Fibroblast of the aortic adventitia (primary cell): ENCODE measurements at regions not wholly inside any gene's neighbourhood (a gene's known extent, or its start where the extent isn't known, plus 50 kb on each side); places are given as distances from the start of the nearest gene placed in this dataset.

Experiments used
- DNase-seq: peaks from one replicate; pipeline ENCODE4 v3.0.0-alpha.2; 2010; ENCODE audit warnings: low read depth
- H3K4me3 ChIP-seq: 2 replicates; pipeline ENCODE4 v1.5.1; 2011; ENCODE audit warnings: low read depth, mild to moderate bottlenecking, control low read depth, low read length, moderate library complexity
- CTCF ChIP-seq: IDR thresholded peaks from 2 replicates; pipeline ENCODE4 v1.5.1; 2011; ENCODE audit warnings: mild to moderate bottlenecking, low read length, control low read depth, inconsistent platforms; ENCODE audit not compliant: insufficient read depth

GRCh38 chr6:112591329-112591728, 244.2 kb downstream of the RFPL4B start:
- DNase-seq: no peak
- no peak for TF ChIP-seq CTCF
- no peak overlapping the region for H3K4me3 ChIP-seq

GRCh38 chr6:112592159-112592558, 245.0 kb downstream of the RFPL4B start:
- TF ChIP-seq CTCF: no peak
- peak; percentile 42 for DNase-seq
- H3K4me3 ChIP-seq: no peak overlapping the region

GRCh38 chr6:112594886-112595594, 247.9 kb downstream of the RFPL4B start:
- no peak for TF ChIP-seq CTCF
- DNase-seq: no peak
- no peak overlapping the region for H3K4me3 ChIP-seq

GRCh38 chr6:112595841-112596240, 248.7 kb downstream of the RFPL4B start:
- TF ChIP-seq CTCF: no peak
- DNase-seq: no peak
- H3K4me3 ChIP-seq: no peak overlapping the region

GRCh38 chr6:112597176-112597575, 250.0 kb downstream of the RFPL4B start:
- TF ChIP-seq CTCF: no peak
- no peak for DNase-seq
- no peak overlapping the region for H3K4me3 ChIP-seq

GRCh38 chr6:112600168-112600567, 253.0 kb downstream of the RFPL4B start:
- no peak for DNase-seq
- no peak for TF ChIP-seq CTCF
- H3K4me3 ChIP-seq: no peak overlapping the region

- DNase-seq: no peak
- no peak overlapping the region for H3K4me3 ChIP-seq
- no peak for TF ChIP-seq CTCF
These were observed 256.6 kb downstream of the RFPL4B start for GRCh38 chr6:112603726-112604125.
